ENCODE measurements at regions not wholly inside any gene's neighbourhood (a gene's known extent, or its start where the extent isn't known, plus 50 kb on each side); places are given as distances from the start of the nearest gene placed in this dataset.

DNA sequence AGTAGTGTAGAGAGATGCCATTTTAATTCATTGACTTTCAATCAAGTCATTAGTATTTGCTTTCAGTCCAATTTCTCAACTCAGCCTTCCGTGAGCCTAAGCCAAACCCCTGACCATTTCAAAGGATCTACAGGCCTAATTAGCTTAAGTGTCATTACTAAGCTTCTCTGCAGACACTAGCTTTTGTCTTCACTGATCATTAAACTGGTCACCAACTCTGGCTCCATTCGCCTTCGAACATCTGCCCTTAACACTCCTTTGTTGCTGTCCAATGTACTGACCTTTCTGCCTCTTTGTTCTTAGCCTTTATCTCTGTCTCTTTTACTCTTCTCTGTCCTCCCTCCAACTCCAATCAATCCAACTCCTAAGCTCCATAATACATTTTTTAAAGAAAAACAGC, 299.3 kb downstream of the DIRAS2 start:
- Histone ChIP-seq H3K79me2 (ENCODE audit: insufficient read depth) (no peaks in the 10 kb centered on the region), H3K9me2 (no peaks in the 10 kb centered on the region), H3K27me3 (ENCODE audit: insufficient read depth) (no peaks in the 10 kb centered on the region), H3K4me2 (no peak overlapping the region), H3K9me3 (no peaks in the 10 kb centered on the region), H3F3A (replicated peaks; ENCODE audit: insufficient read depth) (no peaks in the 10 kb centered on the region), H3K36me3 (replicated peaks in 1 of 2; ENCODE audit: control insufficient read depth in 1 of 2, insufficient read depth in 2 of 2, low read length in 1 of 2) (no peaks in the 10 kb centered on the region), H4K20me1 (ENCODE audit: insufficient read depth) (no peaks in the 10 kb centered on the region), H2AFZ (ENCODE audit: low read depth) (no peak overlapping the region), H3K9ac (no peak overlapping the region), H3K4me3 (ENCODE audit: low read depth in 2 of 2, low read length in 1 of 2) (no peak overlapping the region), H3K4me1 (ENCODE audit: control insufficient read depth in 1 of 2, insufficient read depth in 2 of 2, low read depth in 1 of 2, low read length in 1 of 2) (peaks cover 0 to 4% of the 10 kb centered on the region in 2 experiments; a peak in 1 of 4 replicates), H3K27ac (ENCODE audit: low read depth in 2 of 2, low read length in 1 of 2) (no peak overlapping the region)
- 65% methylated on average over 3 of the region's 3 CpGs for WGBS (ENCODE audit: low lambda C conversion rate)
- CTCF ChIA-PET, result no interaction called here
- no peak for DNase-seq
- POLR2A ChIA-PET, result no interaction called here
- TF ChIP-seq, protein P1, sequence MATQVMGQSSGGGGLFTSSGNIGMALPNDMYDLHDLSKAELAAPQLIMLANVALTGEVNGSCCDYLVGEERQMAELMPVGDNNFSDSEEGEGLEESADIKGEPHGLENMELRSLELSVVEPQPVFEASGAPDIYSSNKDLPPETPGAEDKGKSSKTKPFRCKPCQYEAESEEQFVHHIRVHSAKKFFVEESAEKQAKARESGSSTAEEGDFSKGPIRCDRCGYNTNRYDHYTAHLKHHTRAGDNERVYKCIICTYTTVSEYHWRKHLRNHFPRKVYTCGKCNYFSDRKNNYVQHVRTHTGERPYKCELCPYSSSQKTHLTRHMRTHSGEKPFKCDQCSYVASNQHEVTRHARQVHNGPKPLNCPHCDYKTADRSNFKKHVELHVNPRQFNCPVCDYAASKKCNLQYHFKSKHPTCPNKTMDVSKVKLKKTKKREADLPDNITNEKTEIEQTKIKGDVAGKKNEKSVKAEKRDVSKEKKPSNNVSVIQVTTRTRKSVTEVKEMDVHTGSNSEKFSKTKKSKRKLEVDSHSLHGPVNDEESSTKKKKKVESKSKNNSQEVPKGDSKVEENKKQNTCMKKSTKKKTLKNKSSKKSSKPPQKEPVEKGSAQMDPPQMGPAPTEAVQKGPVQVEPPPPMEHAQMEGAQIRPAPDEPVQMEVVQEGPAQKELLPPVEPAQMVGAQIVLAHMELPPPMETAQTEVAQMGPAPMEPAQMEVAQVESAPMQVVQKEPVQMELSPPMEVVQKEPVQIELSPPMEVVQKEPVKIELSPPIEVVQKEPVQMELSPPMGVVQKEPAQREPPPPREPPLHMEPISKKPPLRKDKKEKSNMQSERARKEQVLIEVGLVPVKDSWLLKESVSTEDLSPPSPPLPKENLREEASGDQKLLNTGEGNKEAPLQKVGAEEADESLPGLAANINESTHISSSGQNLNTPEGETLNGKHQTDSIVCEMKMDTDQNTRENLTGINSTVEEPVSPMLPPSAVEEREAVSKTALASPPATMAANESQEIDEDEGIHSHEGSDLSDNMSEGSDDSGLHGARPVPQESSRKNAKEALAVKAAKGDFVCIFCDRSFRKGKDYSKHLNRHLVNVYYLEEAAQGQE (IDR thresholded peaks at IDR 0.05; ENCODE audit: low read depth, low read length), result peak; percentile 64; the same call in 1 of the 2 replicates
- TF ChIP-seq, protein P2, sequence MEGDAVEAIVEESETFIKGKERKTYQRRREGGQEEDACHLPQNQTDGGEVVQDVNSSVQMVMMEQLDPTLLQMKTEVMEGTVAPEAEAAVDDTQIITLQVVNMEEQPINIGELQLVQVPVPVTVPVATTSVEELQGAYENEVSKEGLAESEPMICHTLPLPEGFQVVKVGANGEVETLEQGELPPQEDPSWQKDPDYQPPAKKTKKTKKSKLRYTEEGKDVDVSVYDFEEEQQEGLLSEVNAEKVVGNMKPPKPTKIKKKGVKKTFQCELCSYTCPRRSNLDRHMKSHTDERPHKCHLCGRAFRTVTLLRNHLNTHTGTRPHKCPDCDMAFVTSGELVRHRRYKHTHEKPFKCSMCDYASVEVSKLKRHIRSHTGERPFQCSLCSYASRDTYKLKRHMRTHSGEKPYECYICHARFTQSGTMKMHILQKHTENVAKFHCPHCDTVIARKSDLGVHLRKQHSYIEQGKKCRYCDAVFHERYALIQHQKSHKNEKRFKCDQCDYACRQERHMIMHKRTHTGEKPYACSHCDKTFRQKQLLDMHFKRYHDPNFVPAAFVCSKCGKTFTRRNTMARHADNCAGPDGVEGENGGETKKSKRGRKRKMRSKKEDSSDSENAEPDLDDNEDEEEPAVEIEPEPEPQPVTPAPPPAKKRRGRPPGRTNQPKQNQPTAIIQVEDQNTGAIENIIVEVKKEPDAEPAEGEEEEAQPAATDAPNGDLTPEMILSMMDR (IDR thresholded peaks at IDR 0.05), result no peak

DNA sequence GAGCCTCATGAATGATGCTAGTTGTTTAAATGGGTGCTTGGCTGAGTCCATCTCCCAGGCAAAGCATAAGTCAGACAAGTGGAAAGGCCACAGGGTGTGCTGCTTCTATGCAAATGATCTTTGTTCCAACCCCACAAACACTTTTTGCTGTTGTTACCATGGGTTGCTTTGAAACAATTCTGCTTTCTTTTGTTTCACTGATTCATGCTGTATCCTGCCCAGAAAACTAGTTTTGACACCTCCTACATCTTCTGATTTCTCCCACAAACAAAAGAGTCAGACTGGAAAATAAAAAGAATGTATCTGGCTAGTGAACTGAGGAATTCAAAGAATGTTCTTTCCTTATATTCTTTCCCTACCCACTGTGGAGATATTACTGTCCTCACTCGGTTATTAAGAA, 298.6 kb downstream of the DIRAS2 start:
- ChIA-PET POLR2A (no interaction called here), CTCF (no interaction called here)
- no peak overlapping the region for H3K27ac ChIP-seq (ENCODE audit: low read depth in 2 of 2, low read length in 1 of 2)
- DNase-seq, result no peak
- TF ChIP-seq, protein P3, sequence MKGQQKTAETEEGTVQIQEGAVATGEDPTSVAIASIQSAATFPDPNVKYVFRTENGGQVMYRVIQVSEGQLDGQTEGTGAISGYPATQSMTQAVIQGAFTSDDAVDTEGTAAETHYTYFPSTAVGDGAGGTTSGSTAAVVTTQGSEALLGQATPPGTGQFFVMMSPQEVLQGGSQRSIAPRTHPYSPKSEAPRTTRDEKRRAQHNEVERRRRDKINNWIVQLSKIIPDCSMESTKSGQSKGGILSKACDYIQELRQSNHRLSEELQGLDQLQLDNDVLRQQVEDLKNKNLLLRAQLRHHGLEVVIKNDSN (IDR thresholded peaks at IDR 0.05; ENCODE audit: borderline replicate concordance, low read depth), result no peak
- TF ChIP-seq TCF12 (IDR thresholded peaks at IDR 0.05), result no peak
- no peak for TF ChIP-seq TEAD4 (IDR thresholded peaks at IDR 0.05; ENCODE audit: borderline replicate concordance, insufficient read depth)
- TF ChIP-seq, protein P4, sequence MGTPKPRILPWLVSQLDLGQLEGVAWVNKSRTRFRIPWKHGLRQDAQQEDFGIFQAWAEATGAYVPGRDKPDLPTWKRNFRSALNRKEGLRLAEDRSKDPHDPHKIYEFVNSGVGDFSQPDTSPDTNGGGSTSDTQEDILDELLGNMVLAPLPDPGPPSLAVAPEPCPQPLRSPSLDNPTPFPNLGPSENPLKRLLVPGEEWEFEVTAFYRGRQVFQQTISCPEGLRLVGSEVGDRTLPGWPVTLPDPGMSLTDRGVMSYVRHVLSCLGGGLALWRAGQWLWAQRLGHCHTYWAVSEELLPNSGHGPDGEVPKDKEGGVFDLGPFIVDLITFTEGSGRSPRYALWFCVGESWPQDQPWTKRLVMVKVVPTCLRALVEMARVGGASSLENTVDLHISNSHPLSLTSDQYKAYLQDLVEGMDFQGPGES (IDR thresholded peaks at IDR 0.05; ENCODE audit: low read depth, low read length), result no peak
- TF ChIP-seq GABPA (IDR thresholded peaks at IDR 0.05; ENCODE audit: low read depth), result no peak
- TF ChIP-seq NFIC (IDR thresholded peaks at IDR 0.05; ENCODE audit: borderline replicate concordance), result no peak
- no peak for TF ChIP-seq EZH2phosphoT487 (IDR thresholded peaks at IDR 0.05; ENCODE audit: borderline replicate concordance, low read depth)
- TF ChIP-seq, protein P5, sequence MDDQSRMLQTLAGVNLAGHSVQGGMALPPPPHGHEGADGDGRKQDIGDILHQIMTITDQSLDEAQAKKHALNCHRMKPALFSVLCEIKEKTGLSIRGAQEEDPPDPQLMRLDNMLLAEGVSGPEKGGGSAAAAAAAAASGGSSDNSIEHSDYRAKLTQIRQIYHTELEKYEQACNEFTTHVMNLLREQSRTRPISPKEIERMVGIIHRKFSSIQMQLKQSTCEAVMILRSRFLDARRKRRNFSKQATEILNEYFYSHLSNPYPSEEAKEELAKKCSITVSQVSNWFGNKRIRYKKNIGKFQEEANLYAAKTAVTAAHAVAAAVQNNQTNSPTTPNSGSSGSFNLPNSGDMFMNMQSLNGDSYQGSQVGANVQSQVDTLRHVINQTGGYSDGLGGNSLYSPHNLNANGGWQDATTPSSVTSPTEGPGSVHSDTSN (IDR thresholded peaks at IDR 0.05), result no peak
- TF ChIP-seq ELF1 (IDR thresholded peaks at IDR 0.05), result no peak
- TF ChIP-seq MXI1 (IDR thresholded peaks at IDR 0.05; ENCODE audit: low read depth, low read length), result no peak
- no peaks in the 10 kb centered on the region for H4K20me1 ChIP-seq (ENCODE audit: insufficient read depth)
- H3K9me2 ChIP-seq, result no peaks in the 10 kb centered on the region
- H3K9ac ChIP-seq, result no peak overlapping the region
- no peaks in the 10 kb centered on the region for H3K27me3 ChIP-seq (ENCODE audit: insufficient read depth)
- WGBS (ENCODE audit: low lambda C conversion rate), result 33% methylated on average over 1 of the region's 1 CpG
- no peak overlapping the region for H3K4me3 ChIP-seq (ENCODE audit: low read depth in 2 of 2, low read length in 1 of 2)
- no peaks in the 10 kb centered on the region for H3K9me3 ChIP-seq
- no peaks in the 10 kb centered on the region for H3K79me2 ChIP-seq (ENCODE audit: insufficient read depth)
- H3F3A ChIP-seq (replicated peaks; ENCODE audit: insufficient read depth), result no peaks in the 10 kb centered on the region
- no peak overlapping the region for H2AFZ ChIP-seq (ENCODE audit: low read depth)
- peaks cover 0 to 4% of the 10 kb centered on the region in 2 experiments; a peak in 1 of 4 replicates for H3K4me1 ChIP-seq (ENCODE audit: control insufficient read depth in 1 of 2, insufficient read depth in 2 of 2, low read depth in 1 of 2, low read length in 1 of 2)
- H3K4me2 ChIP-seq, result no peak overlapping the region
- no peaks in the 10 kb centered on the region for H3K36me3 ChIP-seq (replicated peaks in 1 of 2; ENCODE audit: control insufficient read depth in 1 of 2, insufficient read depth in 2 of 2, low read length in 1 of 2)

Data from SK-N-SH (cell line).